ENCODE measurements at regions not wholly inside any gene's neighbourhood (a gene's known extent, or its start where the extent isn't known, plus 50 kb on each side); places are given as distances from the start of the nearest gene placed in this dataset.

DNA sequence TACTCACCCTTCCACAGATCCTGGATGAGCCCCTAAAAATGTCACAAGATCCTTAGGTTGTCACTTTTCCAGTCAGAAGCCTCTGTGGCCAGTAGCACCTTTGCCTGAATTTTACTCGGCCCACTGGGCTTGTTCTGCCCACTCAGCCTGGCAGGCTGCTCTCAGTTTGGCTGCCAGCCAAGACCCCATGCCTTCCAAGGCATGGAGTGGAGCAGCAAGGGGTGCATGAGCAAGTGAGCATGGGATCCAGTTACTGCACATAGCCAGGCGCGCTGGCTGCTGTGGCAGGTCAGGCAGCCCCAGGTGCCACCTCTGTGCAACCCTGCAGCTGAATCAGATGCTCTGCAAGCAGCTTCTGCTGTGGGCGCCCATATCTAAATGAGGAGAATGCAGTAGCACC lies 79.3 kb downstream of the CGGBP1 start:
- no peak overlapping the region for H3K18ac ChIP-seq (ENCODE audit: low read depth, low read length)
- H2BK5ac ChIP-seq (ENCODE audit: low read depth, low read length, poor library complexity, severe bottlenecking), result no peak overlapping the region
- H4K20me1 ChIP-seq (ENCODE audit: insufficient read depth, low read length), result no peaks in the 10 kb centered on the region
- no peak overlapping the region for H3K14ac ChIP-seq (replicated peaks; ENCODE audit: low read depth, low read length)
- no peaks in the 10 kb centered on the region for H3K4me1 ChIP-seq (ENCODE audit: control insufficient read depth, insufficient read depth, low read length)
- no peak overlapping the region for H2BK20ac ChIP-seq (ENCODE audit: low read depth, low read length)
- DNase-seq (no peak), ATAC-seq (ENCODE audit: low read depth) (no peak)
- H3K4me2 ChIP-seq (ENCODE audit: low read depth, low read length), result no peak overlapping the region
- no peak overlapping the region for H3K56ac ChIP-seq (ENCODE audit: extremely low read depth, insufficient read depth, low read length)
- H4K5ac ChIP-seq (ENCODE audit: low read depth, low read length), result no peak overlapping the region
- H2AK9ac ChIP-seq (replicated peaks; ENCODE audit: low read depth, low read length, poor library complexity), result no peak overlapping the region
- no peaks in the 10 kb centered on the region for H3K36me3 ChIP-seq (ENCODE audit: control insufficient read depth, insufficient read depth, low read length)
- no peak overlapping the region for H4K8ac ChIP-seq (ENCODE audit: low read depth in 2 of 2, low read length in 2 of 2)
- TF ChIP-seq MAFK (IDR thresholded peaks at IDR 0.05; ENCODE audit: low read depth, low read length) (no peak), CTCF (conservative IDR thresholded peaks at IDR 0.05; ENCODE audit: low read depth, low read length) (no peak)
- H2AFZ ChIP-seq (replicated peaks; ENCODE audit: low read length, poor library complexity), result no peak overlapping the region
- no peak overlapping the region for H2BK15ac ChIP-seq (ENCODE audit: low read depth, low read length)
- no peak overlapping the region for H3K9ac ChIP-seq (ENCODE audit: low read depth, low read length)
- no peak overlapping the region for H3K4me3 ChIP-seq (ENCODE audit: insufficient read depth, low read depth, low read length)
- whole genome bisulfite sequencing, 2 experiments (ENCODE audit: extremely low coverage in 2 of 2, insufficient read length in 1 of 2), result 17% methylated on average over 1 of the region's 4 CpGs; no CpG with 5 or more reads in 1 of the 2 experiments
- intact Hi-C loops (cut with micrococcal nuclease), result no loop called here
- peaks cover 3% of the 10 kb centered on the region; the same call in 1 of the 2 replicates for H3K9me3 ChIP-seq (ENCODE audit: control insufficient read depth, insufficient read depth, low read length)
- H3K27me3 ChIP-seq (ENCODE audit: control insufficient read depth, insufficient read depth, low read length), result no peaks in the 10 kb centered on the region
- no peak overlapping the region for H3K27ac ChIP-seq (ENCODE audit: insufficient read depth, low read length)
- H3K9me1 ChIP-seq (ENCODE audit: insufficient read depth, low read length), result no peaks in the 10 kb centered on the region
- no peak overlapping the region for H3K23ac ChIP-seq (ENCODE audit: low read depth, low read length)
- H3K79me1 ChIP-seq (ENCODE audit: low read depth in 1 of 2, low read length in 2 of 2), result no peaks in the 10 kb centered on the region
- BruUV-seq (replicated peaks), result no TSS peak
- ChIA-PET CTCF (no interaction called here), POLR2A (ENCODE audit: unreplicated experiment) (no interaction called here)
- H3K4ac ChIP-seq (ENCODE audit: low read depth, low read length), result no peak overlapping the region
- in situ Hi-C loops (cut with MboI; ENCODE audit: low sequenced_read_pairs), result no loop called here
- no peak overlapping the region for H4K91ac ChIP-seq (ENCODE audit: insufficient read depth, low read depth, low read length)
- H2AK5ac ChIP-seq (ENCODE audit: low read depth, low read length), result no peak overlapping the region
- dilution Hi-C loops (cut with HindIII; ENCODE audit: low sequenced_read_pairs, unreplicated experiment), result no loop called here
- H2BK120ac ChIP-seq (ENCODE audit: low read depth, low read length), result no peak overlapping the region

Measured in IMR-90 (cell line).